Heart right ventricle (tissue), 16 donors: ENCODE measurements at regions not wholly inside any gene's neighbourhood (a gene's known extent, or its start where the extent isn't known, plus 50 kb on each side); places are given as distances from the start of the nearest gene placed in this dataset.
"Not testable (repeated sequence)": the region's sequence is repeated elsewhere in the genome, so short reads cannot be mapped to it uniquely, and the experiment has no call there.

Experiments
- ATAC-seq, 8 donors: fragments of 200-7000 bp; cut with Tn5 transposase; one replicate each; pipeline ENCODE4 v1.9.1; 2020; ENCODE audit warnings: mild to moderate bottlenecking in 8 of 8, moderate library complexity in 8 of 8, moderate number of reproducible peaks in 1 of 8
- DNase-seq, 2 donors: peaks; one replicate each; pipeline ENCODE4 v3.0.0-alpha.2; 2020
- H3K27ac ChIP-seq, 10 donors: fragments of 200-600 bp; sonication (generic) in 2 of 10; one replicate each; pipeline versions ENCODE4 v1.5.0 to v1.8.0; 2020 to 2022; ENCODE audit warnings: mild to moderate bottlenecking in 3 of 10
- H3K27me3 ChIP-seq, 7 donors: fragments of 200-600 bp; one replicate each; pipeline ENCODE4 v1.8.0; 2021 to 2022; ENCODE audit warnings: mild to moderate bottlenecking in 2 of 7
- H3K36me3 ChIP-seq, 9 donors: fragments of 200-600 bp; sonication (generic) in 1 of 9; one replicate each; pipeline versions ENCODE4 v1.5.0 to v1.8.0; 2020 to 2022; ENCODE audit warnings: mild to moderate bottlenecking in 2 of 9
- H3K4me1 ChIP-seq, 9 donors: fragments of 200-600 bp; sonication (generic) in 1 of 9; one replicate each; pipeline versions ENCODE4 v1.5.0 to v1.8.0; 2020 to 2022; ENCODE audit warnings: mild to moderate bottlenecking in 4 of 9
- H3K4me3 ChIP-seq, 10 donors: fragments of 200-600 bp; sonication (generic) in 2 of 10; one replicate each; pipeline versions ENCODE4 v1.5.0 to v1.8.0; 2020 to 2022; ENCODE audit warnings: mild to moderate bottlenecking in 7 of 10, moderate library complexity in 2 of 10
- H3K9me3 ChIP-seq, 11 donors: fragments of 200-600 bp in 10 of 11; sonication (generic) in 2 of 11; one replicate each; pipeline versions ENCODE4 v1.5.0 to v1.8.0; 2013 to 2022; ENCODE audit warnings: mild to moderate bottlenecking in 2 of 11, control low read depth in 1 of 11, moderate library complexity in 1 of 11
- WGBS, 2 donors: extraction: QIAGEN DNeasy Blood & Tissue Kit; methylation state at CpG; one replicate each; pipeline ENCODE4 v1.1.7; 2013; ENCODE audit warnings: inconsistent platforms in 1 of 2; 5-methylcytosine and 5-hydroxymethylcytosine counted together
- intact Hi-C, 10 donors: fragments of 100-400 bp; cut with DNase I; formaldehyde crosslinking; loops; one replicate each; pipeline versions ENCODE4 v1.11.1 to v1.14.2; 2022
- TF ChIP-seq, protein P1 (sequence below), 9 donors: fragments of 200-600 bp; sonication (generic) in 2 of 9; IDR thresholded peaks; one replicate each; pipeline versions ENCODE4 v1.5.0 to v1.8.0; 2021 to 2022; ENCODE audit warnings: antibody characterized with exemption in 9 of 9, mild to moderate bottlenecking in 5 of 9, moderate library complexity in 1 of 9
- donor health status: Arrhythmogenic right ventricular cardiomyopathy.
- donor health status: ischemic (EF 13 %, LVEDD 7.1; RV severe dilation, severe dysfunction).
- donor health status: healthy with polysubstance abuse.
- donor health status: DM: no; HTN: yes; CAD: no.
- donor health status: DM: no; HTN: no; CAD: no.
- donor health status: ischemic (EF 25% LVEDD 6.9; RV normal size, moderate dysfunction).
- donor health status: ischemic (EF 25% LVEDD 5.7; RV mildly dilated, moderate dysfunction).
- donor health status: healthy.
- donor health status: DM: yes; HTN: yes; CAD: no.
- donor health status: Ischemic cardiomyopathy.
- donor health status: ischemic (EF 35%, LVEDD 5.7; RV mildly dilated, moderate dysfunction).
- donor health status: nonischemic (EF 11% LVEDD 7.7; RV severe dilation, severe dysfunction).
- donor health status: DM: yes; HTN: yes; CAD: no.
- donor health status: PGD.
- donor health status: ischemic (EF 29% LVEDD 5.4; RV normal size, mild dysfunction).
- donor health status: nonischemic (EF 23%, LVEDD 6.1; RV moderate dilation, normal function).

DNA sequence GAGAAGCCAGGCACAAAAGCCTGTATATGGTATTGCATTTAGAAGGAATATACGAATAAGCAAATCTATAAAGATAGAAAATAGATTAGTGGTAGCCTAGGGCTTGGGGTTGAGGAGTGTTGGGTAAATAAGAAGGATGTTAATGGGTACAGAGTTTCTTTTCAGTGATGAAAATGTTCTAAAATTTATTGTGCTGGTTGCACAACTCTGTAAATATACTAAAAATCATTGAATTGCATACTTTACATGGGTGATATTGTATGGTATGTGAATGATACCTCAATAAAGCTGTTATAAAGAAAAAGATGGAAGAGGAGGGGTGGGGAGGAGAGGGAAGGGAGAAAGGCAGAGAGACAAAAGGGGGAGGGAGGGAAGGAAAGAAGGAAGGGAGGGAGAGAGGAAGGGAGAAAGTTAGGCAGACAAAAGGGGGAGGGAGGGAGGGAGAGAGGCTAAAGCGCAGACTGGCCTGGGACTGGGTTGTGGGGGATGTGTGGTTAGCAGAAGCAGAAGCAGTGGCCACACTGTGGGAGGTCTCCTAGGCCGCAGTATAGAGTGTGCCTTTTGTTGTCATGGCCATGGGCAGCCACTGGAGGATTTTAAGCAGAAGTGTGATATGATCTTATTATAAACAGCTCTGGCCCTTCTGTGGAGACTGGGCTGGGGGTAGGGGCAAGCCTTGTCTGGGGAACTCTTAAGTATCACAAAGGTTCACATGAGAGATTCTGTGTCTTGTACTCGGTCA lies 73.6 kb upstream of the ELK3 start:
- TF ChIP-seq, protein P1, sequence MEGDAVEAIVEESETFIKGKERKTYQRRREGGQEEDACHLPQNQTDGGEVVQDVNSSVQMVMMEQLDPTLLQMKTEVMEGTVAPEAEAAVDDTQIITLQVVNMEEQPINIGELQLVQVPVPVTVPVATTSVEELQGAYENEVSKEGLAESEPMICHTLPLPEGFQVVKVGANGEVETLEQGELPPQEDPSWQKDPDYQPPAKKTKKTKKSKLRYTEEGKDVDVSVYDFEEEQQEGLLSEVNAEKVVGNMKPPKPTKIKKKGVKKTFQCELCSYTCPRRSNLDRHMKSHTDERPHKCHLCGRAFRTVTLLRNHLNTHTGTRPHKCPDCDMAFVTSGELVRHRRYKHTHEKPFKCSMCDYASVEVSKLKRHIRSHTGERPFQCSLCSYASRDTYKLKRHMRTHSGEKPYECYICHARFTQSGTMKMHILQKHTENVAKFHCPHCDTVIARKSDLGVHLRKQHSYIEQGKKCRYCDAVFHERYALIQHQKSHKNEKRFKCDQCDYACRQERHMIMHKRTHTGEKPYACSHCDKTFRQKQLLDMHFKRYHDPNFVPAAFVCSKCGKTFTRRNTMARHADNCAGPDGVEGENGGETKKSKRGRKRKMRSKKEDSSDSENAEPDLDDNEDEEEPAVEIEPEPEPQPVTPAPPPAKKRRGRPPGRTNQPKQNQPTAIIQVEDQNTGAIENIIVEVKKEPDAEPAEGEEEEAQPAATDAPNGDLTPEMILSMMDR (IDR thresholded peaks at IDR 0.05): no peak
- H3K27me3 ChIP-seq: peaks cover 0 to 9% (median 0%) of the 10 kb centered on the region in 7 donors
- 68 to 71% methylated on average over 4 of the region's 4 CpGs for WGBS, 2 donors
- peak overlapping the region in 2 of 10 donors; percentile 19 to 71 for H3K27ac ChIP-seq
- DNase-seq: no peak
- H3K9me3 ChIP-seq: no peaks in the 10 kb centered on the region
- ATAC-seq: peak in 6 of 8 donors; percentile 46 to 67 (median 59)
- intact Hi-C loops: loop anchor here in 1 of 10 donors (5.0 kb wide), 1 partner anchor 48 kb away; no protein-coding TSS in a partner anchor
- H3K4me3 ChIP-seq: no peak overlapping the region
- H3K4me1 ChIP-seq: peaks cover 0 to 17% (median 0%) of the 10 kb centered on the region in 9 donors
- no peaks in the 10 kb centered on the region for H3K36me3 ChIP-seq

DNA sequence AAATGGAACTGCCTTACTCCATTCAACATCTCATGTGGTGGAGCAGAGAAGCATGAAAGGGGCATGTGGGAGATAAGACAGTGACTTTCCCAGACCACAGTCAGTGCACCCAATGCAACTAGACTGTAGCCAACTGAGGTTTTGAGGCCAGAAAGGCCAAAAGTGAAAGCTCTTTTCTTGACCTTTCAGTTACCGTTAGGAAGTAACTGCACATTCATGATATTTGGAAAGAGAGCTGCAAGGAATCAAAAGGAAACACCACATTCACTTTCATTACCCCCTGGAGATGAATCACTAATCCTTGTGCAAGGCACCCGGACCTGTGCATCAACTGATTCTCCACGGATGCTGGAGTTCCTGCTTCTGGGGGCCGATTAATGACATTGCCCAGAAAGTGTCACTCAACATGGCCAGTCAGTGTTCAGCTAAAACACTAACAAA lies 72.9 kb upstream of the ELK3 start:
- no peak overlapping the region for H3K4me3 ChIP-seq
- no peaks in the 10 kb centered on the region for H3K36me3 ChIP-seq
- H3K4me1 ChIP-seq: peaks cover 0 to 17% (median 0%) of the 10 kb centered on the region in 9 donors
- TF ChIP-seq, protein P1 (IDR thresholded peaks at IDR 0.05): no peak
- peak in 3 of 8 donors; percentile 11 to 59 (median 14) for ATAC-seq
- no peaks in the 10 kb centered on the region for H3K9me3 ChIP-seq
- DNase-seq: no peak
- H3K27me3 ChIP-seq: peaks cover 0 to 8% (median 0%) of the 10 kb centered on the region in 7 donors
- intact Hi-C loops: loop anchor here in 1 of 10 donors (5.0 kb wide), 1 partner anchor 49 kb away; no protein-coding TSS in a partner anchor
- 30 to 36% methylated on average over 4 of the region's 4 CpGs for WGBS, 2 donors
- peak overlapping the region in 2 of 10 donors; percentile 19 to 71 for H3K27ac ChIP-seq

DNA sequence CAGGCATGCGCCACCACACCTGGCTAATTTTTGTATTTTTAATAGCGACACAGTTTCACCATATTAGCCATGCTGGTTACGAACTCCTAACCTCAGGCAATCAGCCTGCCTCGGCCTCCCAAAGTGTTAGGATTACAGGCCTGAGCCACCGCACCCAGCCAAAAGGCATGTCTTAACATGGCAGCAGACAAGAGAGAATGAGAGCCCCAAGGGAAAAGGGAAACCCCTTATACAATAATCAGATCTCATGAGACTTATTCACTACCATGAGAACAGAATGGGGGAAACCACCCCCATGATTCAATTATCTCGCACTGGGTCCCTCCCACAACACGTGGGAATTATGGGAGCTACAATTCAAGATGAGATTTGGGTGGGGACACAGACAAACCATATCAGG lies 65.9 kb upstream of the ELK3 start:
- intact Hi-C loops, H3K27ac ChIP-seq, DNase-seq, H3K27me3 ChIP-seq, H3K36me3 ChIP-seq, H3K9me3 ChIP-seq, ATAC-seq, H3K4me3 ChIP-seq: not testable (repeated sequence)
- 91% methylated on average over 7 of the region's 7 CpGs for WGBS, 2 donors
- H3K4me1 ChIP-seq: peaks cover 0 to 20% (median 0%) of the 10 kb centered on the region in 9 donors

DNA sequence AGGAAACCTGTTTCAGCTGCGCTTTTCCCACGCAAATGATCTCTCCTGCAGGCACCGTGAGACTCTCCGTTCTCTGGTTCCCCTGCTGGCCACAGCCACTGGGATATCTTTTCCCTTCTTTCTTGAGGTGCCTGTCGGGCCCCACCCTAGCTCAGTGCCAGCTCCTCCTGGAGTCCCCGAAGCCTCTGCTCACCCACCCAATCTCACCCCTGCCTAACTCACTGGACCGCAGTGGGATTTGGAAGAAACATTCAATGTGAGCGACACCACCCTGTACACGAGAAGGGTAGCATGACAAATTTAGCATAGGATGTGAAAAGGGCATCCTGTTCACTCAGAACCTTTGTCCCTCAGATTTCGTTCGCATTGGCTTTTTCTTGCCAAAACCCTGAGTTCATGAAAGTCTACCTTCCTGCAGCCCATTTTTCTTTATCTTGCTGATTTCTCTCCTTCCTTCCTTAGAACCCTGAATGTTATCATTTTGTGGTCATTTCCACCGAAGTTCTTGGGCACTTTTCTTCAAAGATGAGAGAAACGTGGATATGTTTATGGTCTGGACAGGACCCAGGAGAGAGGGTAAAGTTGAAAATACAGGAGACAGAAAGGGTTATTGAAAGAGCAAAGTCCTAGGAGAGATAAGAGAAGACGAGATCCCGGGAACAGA lies 63.6 kb upstream of the ELK3 start:
- Histone ChIP-seq H3K9me3 (no peaks in the 10 kb centered on the region), H3K4me1 (peaks cover 0 to 20% (median 3%) of the 10 kb centered on the region in 9 donors), H3K4me3 (no peak overlapping the region), H3K27ac (peak overlapping the region in 2 of 10 donors; percentile 16 to 29), H3K27me3 (peaks cover 0 to 6% (median 0%) of the 10 kb centered on the region in 7 donors), H3K36me3 (no peaks in the 10 kb centered on the region)
- DNase-seq (no peak), ATAC-seq (peak in 5 of 8 donors; percentile 20 to 66 (median 30))
- 56 to 60% methylated on average over 15 of the region's 15 CpGs for WGBS, 2 donors
- TF ChIP-seq, protein P1 (IDR thresholded peaks at IDR 0.05): peak in 2 of 9 donors; percentile 6 to 17
- intact Hi-C loops: loop anchor here in 3 of 10 donors (2.0 to 10.0 kb wide), 3 partner anchors 66 to 68 kb away; no protein-coding TSS in a partner anchor
